ENCODE measurements at regions not wholly inside any gene's neighbourhood (a gene's known extent, or its start where the extent isn't known, plus 50 kb on each side); places are given as distances from the start of the nearest gene placed in this dataset.

DNA sequence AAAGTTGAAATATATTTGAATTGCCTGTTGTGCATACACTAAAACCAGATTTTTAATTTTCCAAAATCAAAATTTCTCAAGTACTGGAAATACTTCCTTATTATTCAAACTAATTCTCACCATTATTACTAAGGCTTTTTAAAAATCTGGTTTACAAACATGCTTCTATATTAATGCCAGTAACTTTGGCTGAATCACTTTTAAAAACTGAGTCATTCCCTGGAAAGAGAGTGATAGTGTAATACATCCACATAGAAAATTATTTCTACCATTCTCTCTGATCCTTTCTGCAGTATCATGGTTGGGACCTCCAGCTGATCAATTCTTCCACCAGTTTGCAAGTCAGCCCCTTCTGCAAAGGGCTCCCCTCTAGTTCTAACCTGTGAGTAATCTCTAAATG lies 165.3 kb upstream of the FAM241A start:
- no peak for DNase-seq
- Histone ChIP-seq H3K27me3 (ENCODE audit: control insufficient read depth, insufficient read depth, low read length) (no peaks in the 10 kb centered on the region), H3K4me3 (ENCODE audit: insufficient read depth, low read depth, low read length) (no peak overlapping the region), H3K36me3 (replicated peaks; ENCODE audit: control insufficient read depth, insufficient read depth, low read length) (no peaks in the 10 kb centered on the region)

DNA sequence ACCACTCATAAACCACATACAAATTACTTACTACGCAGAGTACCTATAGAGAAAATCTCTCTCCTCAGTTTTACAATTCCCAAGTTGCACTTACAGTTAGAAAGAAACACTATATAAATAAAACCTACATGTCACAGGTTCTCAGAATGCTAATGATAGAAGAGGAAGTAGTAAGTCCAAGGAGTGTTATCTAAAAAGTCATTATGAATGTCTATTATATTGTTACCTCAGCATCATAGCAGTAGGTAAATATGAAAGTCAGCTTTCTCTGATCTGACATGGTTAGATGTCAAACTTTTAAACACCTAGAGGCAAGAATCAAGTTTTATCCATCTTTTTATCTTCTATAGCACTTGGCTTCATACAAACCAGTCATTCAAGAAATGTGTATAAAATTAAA lies 163.2 kb upstream of the FAM241A start:
- no peaks in the 10 kb centered on the region for H3K36me3 ChIP-seq (replicated peaks; ENCODE audit: control insufficient read depth, insufficient read depth, low read length)
- no peak overlapping the region for H3K4me3 ChIP-seq (ENCODE audit: insufficient read depth, low read depth, low read length)
- DNase-seq: no peak
- H3K27me3 ChIP-seq (ENCODE audit: control insufficient read depth, insufficient read depth, low read length): no peaks in the 10 kb centered on the region

DNA sequence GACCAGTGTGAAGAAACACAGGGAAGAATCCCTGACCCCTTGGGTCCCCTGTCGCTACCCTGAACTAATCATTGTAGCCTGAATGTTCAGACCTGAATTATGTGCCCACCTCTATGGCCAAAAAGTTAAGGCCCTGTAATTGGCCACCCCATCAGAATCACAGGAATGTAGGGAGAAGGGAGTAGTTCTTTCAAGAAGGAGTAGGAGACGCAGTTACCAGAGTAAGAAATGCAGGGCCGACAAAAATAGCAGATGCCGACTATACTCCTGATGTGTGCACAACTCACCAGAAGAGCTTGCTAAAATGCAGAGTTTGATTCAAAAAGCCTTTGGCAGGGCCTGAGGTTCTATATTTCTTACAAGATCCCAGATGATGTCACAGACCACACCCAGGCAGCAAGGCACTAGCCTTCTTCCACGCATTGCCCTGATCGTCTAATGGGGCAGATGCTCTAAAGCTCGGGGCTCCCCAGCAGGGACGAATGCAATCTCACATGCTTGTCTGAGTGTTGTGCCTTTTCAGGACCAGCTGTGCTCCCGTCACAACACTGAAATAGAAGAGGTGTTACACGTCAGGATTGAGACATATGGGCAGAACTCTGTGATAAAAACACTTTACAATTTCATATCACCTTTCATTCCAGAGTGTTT lies 161.0 kb upstream of the FAM241A start:
- DNase-seq: no peak

DNA sequence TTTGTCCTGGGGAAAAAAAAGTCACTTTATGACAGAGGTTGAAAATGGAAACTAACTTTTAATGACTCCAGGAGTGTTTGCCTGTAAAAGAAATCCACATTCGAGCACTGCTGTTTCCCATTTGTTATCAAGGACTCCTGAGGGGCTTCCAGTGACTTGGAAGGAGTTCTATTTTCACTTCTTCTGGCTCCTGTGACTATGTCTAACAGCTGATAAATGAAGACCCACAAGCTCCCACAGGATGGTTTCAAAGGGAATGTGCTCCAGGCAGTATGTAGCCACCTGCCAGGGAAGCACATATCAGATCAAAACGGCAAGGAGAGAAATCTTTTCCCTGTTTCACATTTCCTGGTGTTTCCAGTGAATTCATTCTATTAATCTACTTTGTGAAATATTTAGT lies 159.8 kb upstream of the FAM241A start:
- Histone ChIP-seq H3K36me3 (replicated peaks; ENCODE audit: control insufficient read depth, insufficient read depth, low read length) (no peaks in the 10 kb centered on the region), H3K4me3 (ENCODE audit: insufficient read depth, low read depth, low read length) (no peak overlapping the region), H3K27me3 (ENCODE audit: control insufficient read depth, insufficient read depth, low read length) (no peaks in the 10 kb centered on the region)
- DNase-seq: no peak

More for the DNA sequence above, 161.0 kb upstream of the FAM241A start:
- Histone ChIP-seq H3K27me3 (ENCODE audit: control insufficient read depth, insufficient read depth, low read length) (no peaks in the 10 kb centered on the region), H3K36me3 (replicated peaks; ENCODE audit: control insufficient read depth, insufficient read depth, low read length) (no peaks in the 10 kb centered on the region), H3K4me3 (ENCODE audit: insufficient read depth, low read depth, low read length) (no peak overlapping the region)

DNA sequence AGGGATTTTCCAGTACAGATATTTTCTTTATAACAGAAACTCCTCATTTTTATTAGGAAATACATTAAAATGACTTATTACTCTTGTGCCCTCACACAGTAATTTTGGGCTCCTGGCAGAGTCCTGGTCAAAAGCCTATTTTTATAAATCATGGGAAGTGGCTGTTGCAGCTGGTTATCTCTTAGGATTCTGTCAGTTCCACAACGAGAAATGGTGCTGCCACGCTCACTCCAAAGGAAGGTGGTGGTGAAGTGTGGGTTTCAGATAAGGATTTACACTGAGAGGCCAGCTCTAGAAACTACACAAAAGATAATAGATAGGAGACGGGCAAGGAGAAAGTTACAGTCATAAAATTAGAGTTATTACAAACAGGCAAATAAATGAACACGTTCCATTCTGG lies 159.2 kb upstream of the FAM241A start:
- no peak overlapping the region for H3K4me3 ChIP-seq (ENCODE audit: insufficient read depth, low read depth, low read length)
- no peaks in the 10 kb centered on the region for H3K36me3 ChIP-seq (replicated peaks; ENCODE audit: control insufficient read depth, insufficient read depth, low read length)
- no peak for DNase-seq
- no peaks in the 10 kb centered on the region for H3K27me3 ChIP-seq (ENCODE audit: control insufficient read depth, insufficient read depth, low read length)

DNA sequence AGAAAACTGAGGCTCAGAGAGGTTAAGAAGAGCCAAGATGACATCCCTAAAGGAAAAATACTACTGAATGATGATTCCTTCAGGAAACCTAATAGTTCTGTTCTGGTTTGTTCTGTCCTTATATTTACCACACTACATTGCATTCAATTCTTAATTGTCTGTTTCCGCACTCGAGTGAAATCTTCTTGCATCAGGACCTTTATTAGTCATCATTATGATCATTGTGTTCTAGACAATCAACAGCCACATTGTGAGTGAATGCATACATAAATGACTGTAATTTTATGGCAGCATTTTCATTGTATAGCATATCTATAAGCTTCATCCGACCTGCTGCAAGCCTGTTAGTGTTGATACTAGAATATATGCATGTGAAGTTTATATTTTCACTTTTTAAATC lies 156.7 kb upstream of the FAM241A start:
- Histone ChIP-seq H3K4me3 (ENCODE audit: insufficient read depth, low read depth, low read length) (no peak overlapping the region), H3K36me3 (replicated peaks; ENCODE audit: control insufficient read depth, insufficient read depth, low read length) (no peaks in the 10 kb centered on the region), H3K27me3 (ENCODE audit: control insufficient read depth, insufficient read depth, low read length) (no peaks in the 10 kb centered on the region)
- DNase-seq: no peak

DNA sequence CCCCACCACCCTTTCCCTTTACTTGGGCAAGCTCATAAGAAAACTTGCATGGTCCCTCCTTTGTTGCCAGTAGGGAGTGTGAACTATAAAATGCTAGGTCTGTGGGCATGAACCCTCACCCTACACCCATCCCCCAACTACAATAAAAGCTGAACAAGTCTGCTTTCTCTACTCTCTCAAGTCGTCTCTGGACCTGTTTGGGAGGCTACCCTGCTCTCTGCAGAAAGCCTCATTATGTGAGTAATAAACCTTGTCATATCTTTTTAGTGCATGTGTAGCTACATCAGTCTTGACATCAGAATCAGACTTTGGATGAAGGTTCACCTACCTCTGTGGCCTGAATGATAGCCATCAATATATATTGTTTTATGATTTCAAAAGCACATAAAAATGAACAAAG lies 155.4 kb upstream of the FAM241A start:
- Histone ChIP-seq H3K36me3 (replicated peaks; ENCODE audit: control insufficient read depth, insufficient read depth, low read length) (no peaks in the 10 kb centered on the region), H3K4me3 (ENCODE audit: insufficient read depth, low read depth, low read length) (no peak overlapping the region), H3K27me3 (ENCODE audit: control insufficient read depth, insufficient read depth, low read length) (no peaks in the 10 kb centered on the region)
- DNase-seq: no peak

DNA sequence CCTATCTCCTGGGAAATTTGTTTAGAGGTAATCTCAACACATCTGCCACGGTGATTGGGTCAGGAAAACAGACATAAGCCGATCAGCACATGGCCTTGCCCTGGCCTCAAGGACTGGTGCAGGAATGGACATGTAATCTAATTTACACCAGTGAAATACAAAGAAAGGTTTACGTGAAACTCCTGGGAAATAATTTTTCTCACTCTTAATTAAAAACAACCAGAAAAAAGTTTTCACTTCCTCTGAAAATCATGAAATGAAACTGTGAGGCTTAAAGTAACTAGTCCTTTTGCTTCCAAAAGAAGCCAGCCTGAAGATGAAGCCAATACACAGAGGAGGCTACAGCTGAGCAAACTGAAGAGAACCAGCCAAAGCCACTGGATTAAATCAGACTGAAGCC lies 154.1 kb upstream of the FAM241A start:
- no peak for DNase-seq

DNA sequence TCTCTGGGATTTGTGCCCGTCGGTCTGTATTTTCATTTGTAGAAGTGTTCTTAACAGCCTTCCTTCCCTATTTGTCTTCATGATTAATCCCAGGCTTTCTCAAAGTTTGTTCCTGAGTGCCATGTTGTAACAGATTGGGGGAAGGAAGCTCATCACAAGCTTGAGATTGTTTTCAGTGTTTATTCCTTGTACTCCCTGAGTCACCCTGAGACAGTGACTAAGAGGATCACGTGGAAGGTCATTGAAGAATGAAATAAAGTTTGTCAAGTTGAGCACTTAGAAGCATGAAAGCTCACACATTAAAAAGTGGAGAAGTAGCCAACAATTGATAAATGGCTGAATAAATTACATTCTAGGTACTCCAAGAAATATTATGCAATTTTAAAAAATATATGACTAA lies 153.5 kb upstream of the FAM241A start:
- Histone ChIP-seq H3K4me3 (ENCODE audit: insufficient read depth, low read depth, low read length) (no peak overlapping the region), H3K27me3 (ENCODE audit: control insufficient read depth, insufficient read depth, low read length) (no peaks in the 10 kb centered on the region), H3K36me3 (replicated peaks; ENCODE audit: control insufficient read depth, insufficient read depth, low read length) (no peaks in the 10 kb centered on the region)
- DNase-seq: no peak

More for the DNA sequence above, 154.1 kb upstream of the FAM241A start:
- Histone ChIP-seq H3K36me3 (replicated peaks; ENCODE audit: control insufficient read depth, insufficient read depth, low read length) (no peaks in the 10 kb centered on the region), H3K4me3 (ENCODE audit: insufficient read depth, low read depth, low read length) (no peak overlapping the region), H3K27me3 (ENCODE audit: control insufficient read depth, insufficient read depth, low read length) (no peaks in the 10 kb centered on the region)

DNA sequence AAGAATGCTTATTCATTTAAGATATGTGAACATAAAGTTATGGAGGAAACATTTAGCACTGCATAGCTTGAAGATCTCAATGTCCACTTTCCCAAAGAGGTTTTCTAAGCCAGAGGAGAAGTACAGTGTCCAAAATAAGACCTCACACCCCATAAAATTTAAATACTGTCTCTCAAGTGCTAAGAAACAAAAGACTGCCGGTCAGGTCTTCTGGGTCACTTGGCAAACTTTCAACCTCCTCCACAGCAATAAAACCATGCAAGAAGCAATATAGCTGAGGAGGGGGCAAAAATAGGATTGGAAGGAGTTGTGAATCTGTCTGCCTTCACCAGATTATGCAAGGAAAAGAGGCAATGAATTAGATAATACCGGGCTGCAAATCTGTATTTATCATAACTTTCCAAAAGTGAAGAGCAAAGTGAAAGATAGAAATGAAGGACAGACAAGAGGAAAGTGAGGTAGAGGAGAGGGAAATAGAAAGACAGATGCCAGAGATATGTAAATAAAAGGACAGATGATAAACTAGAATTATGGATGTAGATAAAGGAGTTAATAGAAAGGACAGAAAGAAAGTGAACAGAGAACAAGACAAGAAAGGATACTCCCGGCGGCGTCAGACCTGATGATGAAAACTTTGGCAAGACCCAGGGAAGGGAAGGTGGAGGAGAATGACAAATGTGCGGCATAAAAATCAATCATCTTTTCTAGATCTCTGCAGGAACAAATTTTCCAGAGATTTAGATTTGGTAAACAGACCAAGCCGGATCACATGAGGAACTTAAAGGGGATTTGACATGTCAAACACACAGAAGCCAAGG lies 152.7 kb upstream of the FAM241A start:
- Histone ChIP-seq H3K27me3 (ENCODE audit: control insufficient read depth, insufficient read depth, low read length) (no peaks in the 10 kb centered on the region), H3K36me3 (replicated peaks; ENCODE audit: control insufficient read depth, insufficient read depth, low read length) (no peaks in the 10 kb centered on the region), H3K4me3 (ENCODE audit: insufficient read depth, low read depth, low read length) (no peak overlapping the region)
- DNase-seq: no peak

DNA sequence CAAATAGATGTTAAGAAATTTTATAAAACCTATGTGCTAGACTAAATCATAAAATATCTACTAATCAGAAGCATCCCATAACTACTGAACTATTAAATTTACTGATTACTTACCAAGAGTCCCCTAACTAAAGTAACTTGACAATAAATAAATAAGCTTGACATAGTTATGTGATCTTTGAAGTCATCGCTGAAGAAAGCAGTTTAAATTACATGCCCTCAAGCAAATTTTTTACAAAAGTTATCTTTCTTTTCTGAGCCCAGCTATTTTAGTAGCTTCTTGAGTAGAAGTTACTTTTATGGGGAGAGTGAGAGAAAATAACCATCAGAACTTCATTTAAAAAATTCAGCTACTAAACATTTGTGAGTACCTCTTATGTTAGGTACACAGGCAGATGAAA lies 150.9 kb upstream of the FAM241A start:
- DNase-seq: no peak
- H3K4me3 ChIP-seq (ENCODE audit: insufficient read depth, low read depth, low read length): no peak overlapping the region
- no peaks in the 10 kb centered on the region for H3K27me3 ChIP-seq (ENCODE audit: control insufficient read depth, insufficient read depth, low read length)
- H3K36me3 ChIP-seq (replicated peaks; ENCODE audit: control insufficient read depth, insufficient read depth, low read length): no peaks in the 10 kb centered on the region

DNA sequence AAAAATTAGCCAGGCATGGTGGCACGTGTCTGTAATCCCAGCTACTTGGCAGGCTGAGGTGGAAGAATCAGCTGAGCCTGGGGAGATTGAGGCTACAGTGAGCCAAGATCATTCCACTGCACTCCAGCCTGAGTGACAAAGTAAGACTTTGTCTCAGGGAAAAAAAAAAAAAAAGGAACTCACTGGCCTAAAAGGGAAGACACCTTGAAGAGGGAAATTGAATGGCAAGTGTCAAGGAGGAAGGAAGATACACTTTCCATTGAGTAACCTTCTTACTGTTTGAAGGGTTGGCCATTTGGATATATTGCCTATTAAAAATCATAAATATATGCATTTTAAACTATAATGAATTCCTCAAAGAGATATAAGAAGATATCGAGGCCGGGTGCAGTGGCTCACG lies 147.5 kb upstream of the FAM241A start:
- H3K27me3 ChIP-seq (ENCODE audit: control insufficient read depth, insufficient read depth, low read length): no peaks in the 10 kb centered on the region
- no peaks in the 10 kb centered on the region for H3K36me3 ChIP-seq (replicated peaks; ENCODE audit: control insufficient read depth, insufficient read depth, low read length)
- no peak overlapping the region for H3K4me3 ChIP-seq (ENCODE audit: insufficient read depth, low read depth, low read length)
- DNase-seq: no peak

DNA sequence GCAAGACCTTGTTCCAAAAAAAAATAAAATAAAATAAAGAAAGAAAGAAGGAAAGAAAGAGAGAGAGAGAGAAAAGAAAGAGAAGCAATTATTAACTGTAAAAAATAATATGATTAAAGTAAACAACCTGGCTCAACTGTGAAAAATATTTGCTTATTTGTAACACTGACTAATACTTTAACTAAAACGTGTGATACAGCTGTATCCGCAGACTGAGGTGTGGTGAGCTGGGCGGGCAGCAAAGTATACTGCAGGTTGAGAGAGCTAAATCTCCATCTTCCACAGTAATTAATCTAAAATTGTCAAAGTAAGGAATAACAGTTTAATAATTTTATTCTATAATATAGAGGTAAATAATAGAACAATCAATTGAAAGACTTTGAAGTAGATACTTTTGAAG lies 145.5 kb upstream of the FAM241A start:
- H3K4me3 ChIP-seq (ENCODE audit: insufficient read depth, low read depth, low read length): no peak overlapping the region
- no peaks in the 10 kb centered on the region for H3K36me3 ChIP-seq (replicated peaks; ENCODE audit: control insufficient read depth, insufficient read depth, low read length)
- DNase-seq: no peak
- H3K27me3 ChIP-seq (ENCODE audit: control insufficient read depth, insufficient read depth, low read length): no peaks in the 10 kb centered on the region

DNA sequence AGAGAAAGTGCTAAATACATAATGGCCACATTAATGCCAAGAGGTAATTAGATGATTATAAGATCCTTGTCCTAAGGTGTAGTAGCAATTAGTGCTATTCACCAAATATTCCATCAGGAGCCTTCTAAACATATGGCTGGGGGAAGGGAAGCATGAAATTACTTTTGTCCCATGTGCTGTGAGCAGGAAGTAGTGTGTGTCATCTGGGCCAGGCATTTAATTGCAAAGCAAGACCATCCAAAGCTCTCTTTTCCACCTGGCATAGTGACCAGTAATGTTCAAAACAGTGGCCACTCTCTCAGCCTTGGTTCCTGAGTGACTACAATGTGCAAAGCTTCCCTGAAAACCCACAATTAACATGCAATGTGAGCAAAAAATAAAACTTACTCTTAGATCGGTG lies 144.2 kb upstream of the FAM241A start:
- no peaks in the 10 kb centered on the region for H3K27me3 ChIP-seq (ENCODE audit: control insufficient read depth, insufficient read depth, low read length)
- no peak overlapping the region for H3K4me3 ChIP-seq (ENCODE audit: insufficient read depth, low read depth, low read length)
- DNase-seq: no peak
- H3K36me3 ChIP-seq (replicated peaks; ENCODE audit: control insufficient read depth, insufficient read depth, low read length): no peaks in the 10 kb centered on the region

DNA sequence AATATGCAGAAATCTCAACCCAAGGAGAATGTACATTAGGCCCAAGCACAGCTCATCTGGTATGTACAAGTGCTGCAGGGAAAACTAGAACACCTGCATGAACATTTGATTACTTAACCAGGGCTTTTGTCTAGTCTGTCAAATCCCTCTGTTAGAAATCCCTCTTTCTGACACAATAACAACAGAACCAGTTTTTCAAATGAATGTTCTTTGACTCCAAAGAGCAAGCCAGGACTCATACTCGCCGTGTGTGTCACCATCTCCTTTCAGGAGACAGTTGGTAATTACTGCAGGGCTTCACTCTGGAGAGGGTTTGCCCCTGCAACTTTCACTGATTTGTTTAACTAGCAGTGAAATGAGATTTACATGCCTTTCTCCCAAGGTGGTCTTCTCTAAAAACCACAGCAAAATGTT lies 143.0 kb upstream of the FAM241A start:
- H3K36me3 ChIP-seq (replicated peaks; ENCODE audit: control insufficient read depth, insufficient read depth, low read length): no peaks in the 10 kb centered on the region
- DNase-seq: no peak
- H3K27me3 ChIP-seq (ENCODE audit: control insufficient read depth, insufficient read depth, low read length): no peaks in the 10 kb centered on the region
- H3K4me3 ChIP-seq (ENCODE audit: insufficient read depth, low read depth, low read length): no peak overlapping the region
